ENCODE measurements at regions not wholly inside any gene's neighbourhood (a gene's known extent, or its start where the extent isn't known, plus 50 kb on each side); places are given as distances from the start of the nearest gene placed in this dataset.

- peaks cover 2% of the 10 kb centered on the region for H3K9me3 ChIP-seq (ENCODE audit: severe bottlenecking)
- no peaks in the 10 kb centered on the region for H3K27me3 ChIP-seq (ENCODE audit: insufficient read depth, low read depth, severe bottlenecking)
- TF ChIP-seq, protein P1, sequence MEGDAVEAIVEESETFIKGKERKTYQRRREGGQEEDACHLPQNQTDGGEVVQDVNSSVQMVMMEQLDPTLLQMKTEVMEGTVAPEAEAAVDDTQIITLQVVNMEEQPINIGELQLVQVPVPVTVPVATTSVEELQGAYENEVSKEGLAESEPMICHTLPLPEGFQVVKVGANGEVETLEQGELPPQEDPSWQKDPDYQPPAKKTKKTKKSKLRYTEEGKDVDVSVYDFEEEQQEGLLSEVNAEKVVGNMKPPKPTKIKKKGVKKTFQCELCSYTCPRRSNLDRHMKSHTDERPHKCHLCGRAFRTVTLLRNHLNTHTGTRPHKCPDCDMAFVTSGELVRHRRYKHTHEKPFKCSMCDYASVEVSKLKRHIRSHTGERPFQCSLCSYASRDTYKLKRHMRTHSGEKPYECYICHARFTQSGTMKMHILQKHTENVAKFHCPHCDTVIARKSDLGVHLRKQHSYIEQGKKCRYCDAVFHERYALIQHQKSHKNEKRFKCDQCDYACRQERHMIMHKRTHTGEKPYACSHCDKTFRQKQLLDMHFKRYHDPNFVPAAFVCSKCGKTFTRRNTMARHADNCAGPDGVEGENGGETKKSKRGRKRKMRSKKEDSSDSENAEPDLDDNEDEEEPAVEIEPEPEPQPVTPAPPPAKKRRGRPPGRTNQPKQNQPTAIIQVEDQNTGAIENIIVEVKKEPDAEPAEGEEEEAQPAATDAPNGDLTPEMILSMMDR (IDR thresholded peaks at IDR 0.05; ENCODE audit: low read depth, low read length), result no peak
- no peaks in the 10 kb centered on the region for H3K36me3 ChIP-seq
- H3K27ac ChIP-seq, result no peak overlapping the region
- no peak overlapping the region for H3K4me3 ChIP-seq (ENCODE audit: low read depth, low read length)
- DNase-seq, result no peak
These were observed 150.6 kb upstream of the OGFRL1 start for GRCh38 chr6:71137973-71138372.

DNA sequence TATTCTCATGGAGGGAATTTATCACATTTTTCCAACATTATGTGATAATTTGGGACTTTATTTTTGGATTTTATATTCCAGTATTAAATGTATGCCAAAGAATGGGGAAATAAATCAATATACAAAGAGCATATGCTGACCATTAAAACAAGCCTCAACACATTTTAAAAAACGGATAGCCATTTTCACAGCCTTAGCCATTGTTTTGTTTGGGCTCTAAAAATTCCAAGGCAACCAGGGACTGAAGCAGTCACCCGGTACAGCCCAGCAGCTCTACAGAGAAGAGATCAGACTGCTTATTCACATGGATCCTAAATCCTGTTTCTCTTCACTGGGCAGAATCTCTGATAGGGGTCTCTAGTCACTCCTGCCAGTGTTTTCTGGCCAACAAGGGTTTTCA lies 150.2 kb upstream of the OGFRL1 start:
- H3K4me3 ChIP-seq (ENCODE audit: low read depth, low read length), result no peak overlapping the region
- DNase-seq, result no peak
- H3K27ac ChIP-seq, result no peak overlapping the region
- TF ChIP-seq, protein P1 (IDR thresholded peaks at IDR 0.05; ENCODE audit: low read depth, low read length), result no peak
- no peaks in the 10 kb centered on the region for H3K36me3 ChIP-seq
- H3K9me3 ChIP-seq (ENCODE audit: severe bottlenecking), result peaks cover 2% of the 10 kb centered on the region
- H3K27me3 ChIP-seq (ENCODE audit: insufficient read depth, low read depth, severe bottlenecking), result no peaks in the 10 kb centered on the region

DNA sequence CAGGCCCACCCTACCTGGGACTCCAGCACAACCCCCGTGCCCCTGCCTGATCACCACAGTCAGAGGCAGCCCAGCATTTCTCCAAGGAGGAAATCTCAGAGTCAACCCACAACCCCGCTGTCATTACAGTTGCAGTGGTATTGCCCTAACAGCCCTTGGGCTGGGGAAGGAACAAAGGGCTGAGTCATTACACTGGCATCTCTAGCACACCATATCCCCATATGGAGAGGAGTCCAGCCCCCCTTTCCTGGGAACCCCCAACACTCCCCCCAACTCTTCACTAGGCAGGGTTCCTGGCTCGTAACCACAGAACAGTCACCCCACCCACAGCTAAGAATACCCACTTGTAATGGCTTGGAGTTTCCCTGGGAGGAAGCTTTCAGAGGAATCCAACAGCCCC lies 149.4 kb upstream of the OGFRL1 start:
- DNase-seq, result no peak
- no peak overlapping the region for H3K27ac ChIP-seq
- H3K4me3 ChIP-seq (ENCODE audit: low read depth, low read length), result no peak overlapping the region
- no peaks in the 10 kb centered on the region for H3K27me3 ChIP-seq (ENCODE audit: insufficient read depth, low read depth, severe bottlenecking)
- TF ChIP-seq, protein P1 (IDR thresholded peaks at IDR 0.05; ENCODE audit: low read depth, low read length), result no peak
- peaks cover 2% of the 10 kb centered on the region for H3K9me3 ChIP-seq (ENCODE audit: severe bottlenecking)
- no peaks in the 10 kb centered on the region for H3K36me3 ChIP-seq

GRCh38 chr6:71153755-71154325 lies 134.8 kb upstream of the OGFRL1 start:
- no peak for DNase-seq
- Histone ChIP-seq H3K36me3 (no peaks in the 10 kb centered on the region), H3K27me3 (ENCODE audit: insufficient read depth, low read depth, severe bottlenecking) (no peaks in the 10 kb centered on the region), H3K9me3 (ENCODE audit: severe bottlenecking) (no peaks in the 10 kb centered on the region), H3K27ac (no peak overlapping the region), H3K4me3 (ENCODE audit: low read depth, low read length) (no peak overlapping the region)
- TF ChIP-seq, protein P1 (IDR thresholded peaks at IDR 0.05; ENCODE audit: low read depth, low read length), result no peak

DNA sequence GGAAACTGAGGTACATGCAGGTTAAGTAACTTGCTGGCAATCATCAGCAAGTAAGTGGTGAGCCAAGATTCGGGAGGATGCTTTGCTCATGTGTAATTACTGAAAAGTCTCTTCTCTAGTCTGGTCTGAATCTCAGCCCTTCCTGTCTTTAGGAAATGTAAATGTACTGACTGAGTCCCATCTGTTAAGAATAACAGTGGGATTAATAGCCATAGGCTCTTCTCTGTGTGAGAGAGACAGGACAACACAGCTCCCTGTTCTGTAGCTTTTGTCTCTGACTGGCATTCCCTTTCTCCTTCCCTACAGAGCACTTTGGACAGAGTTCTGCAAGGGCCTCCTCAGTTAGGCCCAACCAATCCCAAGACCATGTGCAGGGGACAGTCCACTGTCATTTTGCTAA lies 131.3 kb upstream of the OGFRL1 start:
- H3K27ac ChIP-seq, result no peak overlapping the region
- DNase-seq, result no peak

More for the DNA sequence above, 131.3 kb upstream of the OGFRL1 start:
- Histone ChIP-seq H3K36me3 (no peaks in the 10 kb centered on the region), H3K27me3 (ENCODE audit: insufficient read depth, low read depth, severe bottlenecking) (no peaks in the 10 kb centered on the region), H3K9me3 (ENCODE audit: severe bottlenecking) (no peaks in the 10 kb centered on the region), H3K4me3 (ENCODE audit: low read depth, low read length) (no peak overlapping the region)
- TF ChIP-seq, protein P1 (IDR thresholded peaks at IDR 0.05; ENCODE audit: low read depth, low read length), result no peak
